Fibroblast of villous mesenchyme (primary cell): ENCODE measurements at regions not wholly inside any gene's neighbourhood (a gene's known extent, or its start where the extent isn't known, plus 50 kb on each side); places are given as distances from the start of the nearest gene placed in this dataset.

ENCODE experiments used
- DNase-seq: peaks from one replicate; pipeline ENCODE4 v3.0.0-alpha.2; 2010; ENCODE audit warnings: low read depth
- H3K4me3 ChIP-seq: 2 replicates; pipeline ENCODE4 v1.5.1; 2011; ENCODE audit warnings: low read depth, mild to moderate bottlenecking, low read length
- TF ChIP-seq, protein P1 (sequence below): IDR thresholded peaks from 2 replicates; pipeline ENCODE4 v1.5.1; 2012; ENCODE audit warnings: low read depth, mild to moderate bottlenecking, low read length; ENCODE audit not compliant: insufficient read depth

DNA sequence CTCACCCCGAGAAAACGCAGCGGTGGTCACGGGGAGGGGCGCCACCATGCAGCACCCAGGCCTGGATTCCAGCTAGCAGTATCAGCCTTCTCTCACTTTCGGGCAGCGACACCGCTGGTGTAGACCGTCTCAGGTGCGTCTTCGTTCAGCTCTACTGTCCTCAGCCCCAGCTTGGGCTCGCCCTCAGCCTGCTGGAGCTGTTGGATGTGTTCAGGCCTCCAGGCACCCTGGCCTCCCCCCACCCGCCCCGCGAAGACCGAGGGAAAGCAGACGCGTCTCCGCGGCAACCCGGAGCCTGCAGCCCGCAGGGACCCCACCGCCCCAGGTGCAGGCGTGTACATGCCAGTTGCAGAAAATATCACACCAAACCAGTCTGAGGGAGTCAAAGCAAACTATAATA lies 60.8 kb upstream of the CARMIL1 start:
- no peak overlapping the region for H3K4me3 ChIP-seq
- no peak for DNase-seq

DNA sequence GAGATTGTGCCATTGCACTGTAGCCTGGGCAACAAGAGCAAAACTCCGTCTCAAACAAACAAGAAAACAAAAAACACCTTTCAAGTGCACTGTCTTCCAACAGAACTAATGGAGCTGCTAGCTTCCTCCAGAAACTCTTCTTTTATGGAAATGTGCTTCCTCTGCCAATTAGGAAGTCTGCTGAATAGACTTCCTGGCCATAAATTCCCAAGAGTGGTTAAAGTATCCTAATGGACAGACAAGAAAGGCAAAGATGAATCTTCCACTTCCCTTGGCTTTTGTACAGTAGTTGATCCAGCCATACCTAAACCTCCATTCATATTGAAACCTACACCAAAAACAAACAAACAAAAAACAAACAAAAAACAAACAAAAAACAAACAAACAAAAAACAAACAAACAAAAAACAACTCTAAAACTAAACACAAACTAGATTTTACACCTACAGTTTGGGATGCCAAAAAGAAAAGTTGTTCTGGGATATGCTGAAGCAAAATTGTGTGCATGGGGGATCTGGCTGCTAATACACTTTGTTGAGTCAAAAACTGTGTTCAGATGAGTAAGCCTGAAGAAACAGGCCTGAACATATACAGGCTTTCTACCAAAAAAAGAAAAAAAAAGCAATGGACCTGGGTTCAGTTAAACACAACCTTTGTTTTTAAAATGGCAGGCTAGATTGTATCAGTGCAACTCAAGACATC lies 59.8 kb upstream of the CARMIL1 start:
- no peak overlapping the region for H3K4me3 ChIP-seq
- TF ChIP-seq, protein P1, sequence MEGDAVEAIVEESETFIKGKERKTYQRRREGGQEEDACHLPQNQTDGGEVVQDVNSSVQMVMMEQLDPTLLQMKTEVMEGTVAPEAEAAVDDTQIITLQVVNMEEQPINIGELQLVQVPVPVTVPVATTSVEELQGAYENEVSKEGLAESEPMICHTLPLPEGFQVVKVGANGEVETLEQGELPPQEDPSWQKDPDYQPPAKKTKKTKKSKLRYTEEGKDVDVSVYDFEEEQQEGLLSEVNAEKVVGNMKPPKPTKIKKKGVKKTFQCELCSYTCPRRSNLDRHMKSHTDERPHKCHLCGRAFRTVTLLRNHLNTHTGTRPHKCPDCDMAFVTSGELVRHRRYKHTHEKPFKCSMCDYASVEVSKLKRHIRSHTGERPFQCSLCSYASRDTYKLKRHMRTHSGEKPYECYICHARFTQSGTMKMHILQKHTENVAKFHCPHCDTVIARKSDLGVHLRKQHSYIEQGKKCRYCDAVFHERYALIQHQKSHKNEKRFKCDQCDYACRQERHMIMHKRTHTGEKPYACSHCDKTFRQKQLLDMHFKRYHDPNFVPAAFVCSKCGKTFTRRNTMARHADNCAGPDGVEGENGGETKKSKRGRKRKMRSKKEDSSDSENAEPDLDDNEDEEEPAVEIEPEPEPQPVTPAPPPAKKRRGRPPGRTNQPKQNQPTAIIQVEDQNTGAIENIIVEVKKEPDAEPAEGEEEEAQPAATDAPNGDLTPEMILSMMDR, result no peak
- no peak for DNase-seq

More for the DNA sequence above, 60.8 kb upstream of the CARMIL1 start:
- TF ChIP-seq, protein P1, result no peak

DNA sequence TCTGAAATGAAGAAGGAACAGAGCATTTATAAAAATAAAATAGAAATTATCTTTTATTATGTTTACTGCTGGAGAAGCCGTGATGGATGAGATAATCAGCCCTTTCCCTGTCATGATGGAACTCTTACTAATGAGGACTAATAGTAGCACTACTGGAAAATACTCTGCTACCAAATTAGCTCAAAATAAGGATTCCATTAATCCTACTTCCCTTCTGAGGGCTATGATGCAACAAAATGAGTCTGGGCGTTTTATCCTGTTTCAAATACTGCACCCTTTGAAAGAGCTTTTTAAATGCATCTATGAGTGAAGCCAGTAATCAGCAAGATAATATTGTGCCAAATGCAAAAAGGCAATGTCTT lies 59.3 kb upstream of the CARMIL1 start:
- TF ChIP-seq, protein P1, result no peak
- no peak for DNase-seq
- H3K4me3 ChIP-seq, result no peak overlapping the region

DNA sequence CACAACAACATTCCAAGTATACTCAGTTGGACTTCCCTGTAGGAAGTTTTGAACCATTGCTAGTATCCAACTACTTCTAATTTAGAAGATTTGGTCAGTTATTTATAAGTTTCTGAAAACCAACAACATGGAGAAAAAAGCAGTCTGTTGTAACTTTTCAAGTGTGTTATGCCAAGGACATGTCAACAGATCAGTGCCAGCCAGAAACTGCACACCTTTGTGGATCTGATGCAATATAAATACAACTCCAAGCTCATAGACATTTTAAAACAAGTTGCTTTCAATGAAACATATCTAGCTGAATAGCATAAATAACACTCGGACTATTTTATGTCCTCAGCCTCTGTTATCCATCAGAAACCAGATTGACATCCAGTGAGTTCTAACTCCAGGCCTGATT lies 58.3 kb upstream of the CARMIL1 start:
- TF ChIP-seq, protein P1, result no peak
- no peak for DNase-seq
- H3K4me3 ChIP-seq, result no peak overlapping the region

DNA sequence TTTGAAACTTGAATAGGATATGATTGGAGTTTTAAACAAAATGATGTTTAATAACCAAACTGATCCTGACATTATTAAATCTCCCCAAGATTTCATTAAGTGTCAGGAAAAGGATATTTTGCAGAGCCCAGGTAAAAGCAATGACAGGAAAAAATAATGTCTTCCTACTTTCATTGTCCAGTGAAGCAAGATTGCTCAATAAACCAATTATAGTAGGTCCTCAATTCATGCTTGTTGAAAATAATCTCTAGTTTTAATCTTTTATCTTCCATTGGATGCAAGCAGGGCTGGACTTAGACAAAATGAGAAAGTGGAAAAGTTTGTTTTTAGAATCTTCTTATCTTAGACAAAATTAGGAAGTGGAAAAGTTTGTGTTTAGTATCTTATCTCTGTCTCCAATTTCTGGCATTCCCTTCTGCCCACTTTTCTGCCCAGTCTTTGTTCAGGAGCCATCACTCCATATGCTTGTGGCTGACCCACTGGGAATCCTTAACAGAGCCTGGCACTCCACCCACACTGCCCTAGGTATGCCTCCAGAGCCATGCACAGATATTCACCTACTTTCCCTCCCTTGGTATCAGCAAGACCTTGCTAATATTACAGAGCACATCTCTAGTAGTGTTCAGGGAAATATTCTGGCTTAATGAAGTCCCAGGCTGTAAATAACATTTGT lies 57.0 kb upstream of the CARMIL1 start:
- no peak for DNase-seq
- no peak overlapping the region for H3K4me3 ChIP-seq
- TF ChIP-seq, protein P1, result no peak

DNA sequence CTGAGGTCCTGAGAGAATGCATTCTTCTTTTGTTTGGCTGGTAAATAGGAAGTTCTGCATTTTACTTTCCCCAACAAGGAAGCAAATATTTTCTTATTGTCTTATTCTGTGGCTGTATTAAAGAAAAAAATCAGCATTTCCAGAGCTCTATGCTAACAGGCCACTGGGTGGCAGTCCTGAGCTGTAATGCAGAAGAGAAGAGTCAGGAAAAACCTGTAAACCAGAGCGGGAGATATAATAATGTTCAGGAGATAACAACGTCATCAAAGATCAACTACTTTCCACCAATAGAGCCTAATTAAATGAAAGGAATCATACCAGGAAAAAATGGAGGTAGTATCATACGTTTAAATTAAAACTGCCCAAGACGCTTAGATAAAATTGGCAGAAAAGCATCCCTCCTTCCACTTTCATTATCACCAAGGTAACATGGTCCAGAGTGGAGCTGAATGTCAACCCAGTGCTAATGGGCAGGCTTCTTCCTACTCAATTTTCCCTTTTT lies 55.6 kb upstream of the CARMIL1 start:
- peak overlapping the region; percentile 27 for H3K4me3 ChIP-seq
- TF ChIP-seq, protein P1, result peak; percentile 93
- DNase-seq, result peak; percentile 76

DNA sequence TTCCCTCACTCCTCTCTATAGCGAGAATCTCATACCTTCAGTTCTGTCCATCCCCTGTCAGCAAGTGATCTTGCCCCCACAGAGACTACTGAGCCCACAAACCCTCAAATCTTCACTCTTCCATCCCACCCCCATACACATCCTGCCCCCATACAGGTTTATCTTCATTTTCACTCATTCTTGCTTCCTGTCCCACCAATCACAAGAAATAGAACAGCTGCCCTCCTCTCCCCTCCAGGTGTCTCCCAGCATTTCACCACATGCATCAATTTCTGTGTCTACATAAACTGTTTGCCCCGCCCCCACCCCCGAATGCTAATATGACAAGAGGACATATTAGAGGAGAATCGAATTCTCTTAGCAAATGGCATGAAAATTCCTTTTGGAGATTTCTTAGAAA lies 54.9 kb upstream of the CARMIL1 start:
- TF ChIP-seq, protein P1, result no peak
- DNase-seq, result no peak
- H3K4me3 ChIP-seq, result no peak overlapping the region
